Hepatocyte (in vitro differentiated cells): ENCODE measurements at regions not wholly inside any gene's neighbourhood (a gene's known extent, or its start where the extent isn't known, plus 50 kb on each side); places are given as distances from the start of the nearest gene placed in this dataset.

Source experiments
- DNase-seq: peaks from one replicate; pipeline ENCODE4 v3.0.0-alpha.2; 2016; ENCODE audit warnings: low spot score
- H2AFZ ChIP-seq: fragments of 200-600 bp; sonication (generic); 2 replicates; pipeline ENCODE4 v1.6.0; 2016; ENCODE audit warnings: antibody characterized with exemption, mild to moderate bottlenecking
- H3K27ac ChIP-seq: fragments of 200-600 bp; sonication (generic); 2 replicates; pipeline ENCODE4 v1.5.1; 2016; ENCODE audit warnings: mild to moderate bottlenecking
- H3K27me3 ChIP-seq: fragments of 200-600 bp; sonication (generic); 2 replicates; pipeline ENCODE4 v1.6.1; 2016
- H3K36me3 ChIP-seq: fragments of 200-600 bp; sonication (generic); replicated peaks from 2 replicates; pipeline ENCODE4 v1.5.1; 2016; ENCODE audit warnings: low read depth; ENCODE audit not compliant: insufficient read depth
- H3K4me1 ChIP-seq: fragments of 200-600 bp; sonication (generic); 2 replicates; pipeline ENCODE4 v1.5.1; 2016; ENCODE audit warnings: mild to moderate bottlenecking, moderate library complexity; ENCODE audit not compliant: insufficient read depth
- H3K4me2 ChIP-seq: fragments of 200-600 bp; sonication (generic); 2 replicates; pipeline ENCODE4 v1.6.0; 2016
- H3K4me3 ChIP-seq: fragments of 200-600 bp; sonication (generic); 2 replicates; pipeline ENCODE4 v1.5.1; 2016; ENCODE audit warnings: mild to moderate bottlenecking
- H3K79me2 ChIP-seq: fragments of 200-600 bp; sonication (generic); 2 replicates; pipeline ENCODE4 v1.6.0; 2017; ENCODE audit warnings: mild to moderate bottlenecking
- H3K9me2 ChIP-seq: fragments of 200-600 bp; sonication (generic); replicated peaks from 2 replicates; pipeline ENCODE4 v1.6.0; 2017; ENCODE audit warnings: mild to moderate bottlenecking; ENCODE audit not compliant: insufficient read depth
- H3K9me3 ChIP-seq: fragments of 200-600 bp; sonication (generic); 2 replicates; pipeline ENCODE4 v1.5.1; 2016; ENCODE audit warnings: low read depth, mild to moderate bottlenecking
- H4K20me1 ChIP-seq: fragments of 200-600 bp; sonication (generic); 2 replicates; pipeline ENCODE4 v1.6.0; 2016; ENCODE audit warnings: mild to moderate bottlenecking; ENCODE audit not compliant: insufficient read depth, poor library complexity, severe bottlenecking
- EZH2 ChIP-seq: fragments of 200-600 bp; sonication (generic); IDR thresholded peaks from 2 replicates; pipeline ENCODE4 v1.6.1; 2016; ENCODE audit warnings: antibody characterized with exemption, mild to moderate bottlenecking, borderline replicate concordance
- EZH2phosphoT487 ChIP-seq: fragments of 200-600 bp; sonication (generic); IDR thresholded peaks from one replicate; pipeline ENCODE4 v1.6.1; 2018; ENCODE audit warnings: antibody characterized with exemption, mild to moderate bottlenecking, low read depth, moderate library complexity; ENCODE audit not compliant: unreplicated experiment, severe bottlenecking
- WGBS: methylation state at CpG from one replicate; pipeline ENCODE4 v1.1.6; 2016; ENCODE audit warnings: low lambda C conversion rate; ENCODE audit errors: missing lambda C conversion rate; 5-methylcytosine and 5-hydroxymethylcytosine counted together
- TF ChIP-seq, protein P1 (sequence below): fragments of 200-600 bp; sonication (generic); IDR thresholded peaks from 2 replicates; pipeline ENCODE4 v1.5.1; 2016; ENCODE audit warnings: antibody characterized with exemption, mild to moderate bottlenecking; ENCODE audit not compliant: poor library complexity

DNA sequence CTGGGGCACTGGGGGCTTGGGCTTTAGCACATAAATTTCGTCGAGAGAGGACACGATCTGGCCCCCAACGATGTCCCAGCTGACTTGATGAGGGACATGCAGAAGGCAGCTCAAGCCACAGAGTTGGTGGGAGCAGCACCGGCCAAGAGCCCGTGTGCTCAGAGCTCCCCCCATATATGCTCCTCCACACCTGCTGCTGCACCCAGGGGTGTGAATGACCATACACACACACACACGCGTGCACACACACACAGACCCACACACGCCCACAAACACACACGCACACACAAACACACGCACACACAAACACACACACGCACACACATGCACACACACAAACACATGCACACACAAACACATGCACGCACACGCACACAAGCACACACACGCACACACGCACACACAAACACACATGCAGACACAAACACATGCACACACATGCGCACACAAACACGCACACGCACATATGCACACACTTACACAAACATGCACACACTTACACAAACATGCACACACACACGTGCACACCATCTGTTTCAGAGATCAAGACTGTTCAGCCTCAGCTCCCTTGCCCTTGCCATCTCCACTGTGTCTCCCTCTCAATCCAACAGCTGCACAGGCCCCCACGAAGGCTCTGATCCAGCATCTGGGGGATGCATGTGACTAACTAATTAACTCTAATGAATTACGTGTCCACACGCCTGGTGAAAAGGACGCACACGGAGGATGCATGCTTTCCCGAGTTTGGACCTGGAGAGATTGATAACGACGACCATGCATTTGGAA lies 85.6 kb upstream of the TNRC6C start:
- DNase-seq, result no peak
- Histone ChIP-seq H3K36me3 (no peaks in the 10 kb centered on the region), H3K9me3 (no peaks in the 10 kb centered on the region), H3K4me2 (no peak overlapping the region), H3K79me2 (no peaks in the 10 kb centered on the region), H3K27me3 (no peaks in the 10 kb centered on the region), H2AFZ (no peak overlapping the region), H3K4me1 (no peaks in the 10 kb centered on the region), H4K20me1 (no peaks in the 10 kb centered on the region), H3K27ac (no peak overlapping the region), H3K4me3 (no peak overlapping the region), H3K9me2 (no peaks in the 10 kb centered on the region)
- WGBS, result 86% methylated on average over 28 of the region's 28 CpGs
- TF ChIP-seq EZH2, result no peak
- no peak for TF ChIP-seq EZH2phosphoT487
- TF ChIP-seq, protein P1, sequence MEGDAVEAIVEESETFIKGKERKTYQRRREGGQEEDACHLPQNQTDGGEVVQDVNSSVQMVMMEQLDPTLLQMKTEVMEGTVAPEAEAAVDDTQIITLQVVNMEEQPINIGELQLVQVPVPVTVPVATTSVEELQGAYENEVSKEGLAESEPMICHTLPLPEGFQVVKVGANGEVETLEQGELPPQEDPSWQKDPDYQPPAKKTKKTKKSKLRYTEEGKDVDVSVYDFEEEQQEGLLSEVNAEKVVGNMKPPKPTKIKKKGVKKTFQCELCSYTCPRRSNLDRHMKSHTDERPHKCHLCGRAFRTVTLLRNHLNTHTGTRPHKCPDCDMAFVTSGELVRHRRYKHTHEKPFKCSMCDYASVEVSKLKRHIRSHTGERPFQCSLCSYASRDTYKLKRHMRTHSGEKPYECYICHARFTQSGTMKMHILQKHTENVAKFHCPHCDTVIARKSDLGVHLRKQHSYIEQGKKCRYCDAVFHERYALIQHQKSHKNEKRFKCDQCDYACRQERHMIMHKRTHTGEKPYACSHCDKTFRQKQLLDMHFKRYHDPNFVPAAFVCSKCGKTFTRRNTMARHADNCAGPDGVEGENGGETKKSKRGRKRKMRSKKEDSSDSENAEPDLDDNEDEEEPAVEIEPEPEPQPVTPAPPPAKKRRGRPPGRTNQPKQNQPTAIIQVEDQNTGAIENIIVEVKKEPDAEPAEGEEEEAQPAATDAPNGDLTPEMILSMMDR, result no peak

DNA sequence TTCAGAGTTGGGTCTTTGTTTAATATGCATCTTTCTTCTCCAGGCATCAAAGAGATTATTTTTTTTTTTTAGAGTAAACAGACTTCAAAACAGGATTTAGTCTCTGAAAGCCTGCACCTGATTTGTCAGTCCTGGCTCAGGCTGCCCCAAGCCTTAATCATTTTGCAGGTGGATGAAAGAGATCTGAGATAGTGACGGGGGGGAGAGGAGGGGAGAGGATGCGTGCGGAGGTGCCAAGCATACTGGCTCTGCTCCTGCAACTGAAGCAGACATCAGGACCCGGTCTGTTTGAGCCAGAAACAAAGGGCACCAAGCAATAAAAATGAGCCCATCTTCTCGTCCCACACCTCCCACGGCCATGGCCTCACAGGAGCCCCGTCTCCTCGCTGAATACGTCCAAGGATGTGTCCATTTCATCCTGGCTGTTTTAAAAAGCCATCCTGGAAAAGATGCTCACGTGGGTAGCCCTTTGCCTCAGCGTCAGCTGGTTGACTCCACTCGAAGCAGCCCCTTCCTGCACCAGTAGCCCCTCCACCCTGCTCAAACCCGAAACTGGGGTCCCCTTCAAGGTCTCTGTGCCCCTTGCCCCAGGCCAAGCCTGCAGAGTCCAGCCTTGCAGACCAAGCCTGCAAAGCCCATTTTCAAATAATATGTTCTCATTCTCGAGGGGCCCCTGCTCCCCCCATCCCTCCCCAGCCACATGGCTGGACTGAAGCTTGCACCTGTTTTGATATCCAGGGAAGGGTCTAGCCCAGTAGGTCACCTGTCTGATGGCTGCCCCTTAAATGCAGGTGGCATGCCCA lies 84.8 kb upstream of the TNRC6C start:
- Histone ChIP-seq H3K9me2 (no peaks in the 10 kb centered on the region), H3K27me3 (no peaks in the 10 kb centered on the region), H3K9me3 (no peaks in the 10 kb centered on the region), H3K36me3 (no peaks in the 10 kb centered on the region), H3K4me3 (no peak overlapping the region), H3K27ac (no peak overlapping the region), H3K4me2 (no peak overlapping the region), H2AFZ (no peak overlapping the region), H4K20me1 (no peaks in the 10 kb centered on the region), H3K79me2 (no peaks in the 10 kb centered on the region), H3K4me1 (no peaks in the 10 kb centered on the region)
- TF ChIP-seq EZH2phosphoT487, result no peak
- no peak for TF ChIP-seq EZH2
- TF ChIP-seq, protein P1, result no peak
- no peak for DNase-seq
- 81% methylated on average over 14 of the region's 14 CpGs for WGBS

DNA sequence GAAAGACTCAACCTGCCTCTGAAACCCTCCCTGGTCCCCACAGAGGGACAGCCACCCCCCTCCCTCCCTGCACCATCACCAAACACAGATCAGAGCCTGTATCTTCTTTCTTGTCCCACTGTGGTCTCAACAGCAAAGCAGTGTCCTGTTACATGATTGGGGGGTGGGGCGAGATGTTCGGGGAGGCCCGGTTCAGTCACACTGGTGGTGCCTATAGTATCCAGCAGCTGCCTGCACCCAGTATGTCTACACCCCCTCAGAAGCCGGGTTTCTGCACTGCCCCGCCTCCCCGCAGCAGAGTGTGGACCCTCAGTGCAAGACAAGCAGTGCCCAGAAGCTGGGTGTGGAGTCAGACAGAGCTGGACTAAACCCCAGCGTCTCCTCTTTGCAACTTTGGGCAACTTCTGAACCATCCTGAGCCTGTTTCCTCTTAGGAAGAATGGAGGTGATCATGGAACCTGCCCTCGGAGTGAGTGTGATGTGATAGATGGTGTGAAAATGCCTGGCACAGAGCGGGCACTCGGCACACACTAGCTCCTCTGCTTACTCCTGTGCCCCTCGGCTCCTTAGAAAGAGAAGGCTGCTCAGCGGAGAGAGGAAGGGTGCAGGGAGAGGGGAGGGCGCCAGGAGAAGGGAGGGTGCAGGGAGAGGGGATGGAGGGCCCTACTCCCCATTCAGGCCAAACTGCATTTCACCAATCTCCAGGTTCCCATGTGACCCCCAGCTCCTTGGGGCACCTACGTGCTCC lies 84.0 kb upstream of the TNRC6C start:
- no peaks in the 10 kb centered on the region for H3K27me3 ChIP-seq
- H3K36me3 ChIP-seq, result no peaks in the 10 kb centered on the region
- H3K4me2 ChIP-seq, result no peak overlapping the region
- DNase-seq, result no peak
- peak overlapping the region; percentile 49 for H3K27ac ChIP-seq
- no peaks in the 10 kb centered on the region for H3K4me1 ChIP-seq
- H3K79me2 ChIP-seq, result no peaks in the 10 kb centered on the region
- H2AFZ ChIP-seq, result no peak overlapping the region
- H3K4me3 ChIP-seq, result no peak overlapping the region
- no peaks in the 10 kb centered on the region for H3K9me2 ChIP-seq
- H4K20me1 ChIP-seq, result no peaks in the 10 kb centered on the region
- TF ChIP-seq EZH2phosphoT487 (no peak), EZH2 (no peak)
- TF ChIP-seq, protein P1, result no peak
- no peaks in the 10 kb centered on the region for H3K9me3 ChIP-seq
- 80% methylated on average over 14 of the region's 14 CpGs for WGBS
